Loucy (cell line): ENCODE measurements at regions not wholly inside any gene's neighbourhood (a gene's known extent, or its start where the extent isn't known, plus 50 kb on each side); places are given as distances from the start of the nearest gene placed in this dataset.

ENCODE experiments used
- CTCF ChIP-seq: fragments of 200-600 bp; sonication (generic); conservative IDR thresholded peaks from 2 replicates; pipeline ENCODE4 v1.5.1; 2014; ENCODE audit warnings: mild to moderate bottlenecking, antibody characterized with exemption, low read length
- EZH2phosphoT487 ChIP-seq: fragments of 200-600 bp; IDR thresholded peaks from 2 replicates; pipeline ENCODE4 v1.6.1; 2018; ENCODE audit warnings: antibody characterized with exemption, mild to moderate bottlenecking, moderate library complexity, borderline replicate concordance

- TF ChIP-seq CTCF (no peak), EZH2phosphoT487 (no peak)
Measured at GRCh38 chr6:146898888-146899227, 300.1 kb downstream of the ADGB start.
